Thyroid gland (tissue), 4 donors: ENCODE measurements at regions not wholly inside any gene's neighbourhood (a gene's known extent, or its start where the extent isn't known, plus 50 kb on each side); places are given as distances from the start of the nearest gene placed in this dataset.

ENCODE experiments used
- CTCF ChIP-seq, 6 experiments: fragments of 200-600 bp in 3 of 6; fragments of 450-650 bp in 3 of 6; sonication (generic) in 3 of 6; IDR thresholded peaks; one replicate each; pipeline ENCODE4 v1.5.1; 2016 to 2019; ENCODE audit warnings: antibody characterized with exemption in 6 of 6, mild to moderate bottlenecking in 2 of 6, inconsistent platforms in 1 of 6, moderate library complexity in 1 of 6
- POLR2A ChIP-seq, 2 donors: fragments of 450-650 bp; IDR thresholded peaks; one replicate each; pipeline ENCODE4 v1.6.1; 2017; ENCODE audit warnings: antibody characterized with exemption in 2 of 2, mild to moderate bottlenecking in 2 of 2, moderate library complexity in 1 of 2

- TF ChIP-seq CTCF (IDR thresholded peaks at IDR 0.05) (no peak), POLR2A (IDR thresholded peaks at IDR 0.05) (no peak)
Observed at GRCh38 chr12:59320112-59320511, 275.7 kb upstream of the SLC16A7 start.
